ENCODE measurements at regions not wholly inside any gene's neighbourhood (a gene's known extent, or its start where the extent isn't known, plus 50 kb on each side); places are given as distances from the start of the nearest gene placed in this dataset.

GRCh38 chr10:36717118-36717517, 408.3 kb upstream of the ANKRD30A start:
- no peak overlapping the region for H3K4me2 ChIP-seq (replicated peaks; ENCODE audit: low read depth, low read length, poor library complexity, severe bottlenecking)
- no peak overlapping the region for H3K4me3 ChIP-seq (ENCODE audit: control extremely low read depth in 1 of 5, extremely low read depth in 1 of 5, insufficient read depth in 1 of 5, low read depth in 2 of 5, low read length in 4 of 5)
- ChIA-PET CTCF (no interaction called here), POLR2A (no interaction called here)
- no peak overlapping the region for H3K27ac ChIP-seq (ENCODE audit: low read length in 2 of 2)
- H2AFZ ChIP-seq (ENCODE audit: insufficient read depth, low read depth, low read length, poor library complexity, severe bottlenecking) = no peak overlapping the region
- H3K36me3 ChIP-seq (replicated peaks in 1 of 2; ENCODE audit: control extremely low read depth in 1 of 2, control insufficient read depth in 1 of 2, extremely low read depth in 1 of 2, insufficient read depth in 2 of 2, low read length in 1 of 2) = no peaks in the 10 kb centered on the region
- Mint-ChIP-seq H3K4me1 (no peaks in the 10 kb centered on the region), H3K27ac (no peak overlapping the region), H3K4me3 (no peak overlapping the region), H3K9me3 (ENCODE audit: insufficient read depth) (no peaks in the 10 kb centered on the region), H3K27me3 (no peaks in the 10 kb centered on the region)
- WGBS (ENCODE audit: insufficient coverage) = no CpG with 5 or more reads among the region's 2 CpGs
- peaks cover 0 to 4% (median 0%) of the 10 kb centered on the region in 3 donors for H3K9me3 ChIP-seq (ENCODE audit: control extremely low read depth in 1 of 3, control insufficient read depth in 2 of 3, insufficient read depth in 1 of 3, low read length in 2 of 3)
- TF ChIP-seq EZH2 (IDR thresholded peaks at IDR 0.05; ENCODE audit: borderline replicate concordance, insufficient read depth, low read depth, low read length, poor library complexity, severe bottlenecking) (no peak), CTCF (IDR thresholded peaks at IDR 0.05) (no peak)
- no peaks in the 10 kb centered on the region for H3K27me3 ChIP-seq (replicated peaks in 1 of 4; ENCODE audit: control extremely low read depth in 1 of 4, control insufficient read depth in 3 of 4, insufficient read depth in 4 of 4, low read length in 3 of 4)
- no peaks in the 10 kb centered on the region for H3K79me2 ChIP-seq (ENCODE audit: control insufficient read depth, insufficient read depth, low read length)
- DNase-seq (no peak), ATAC-seq (ENCODE audit: low read depth) (no peak)
- no peaks in the 10 kb centered on the region for H4K20me1 ChIP-seq (ENCODE audit: control insufficient read depth, insufficient read depth, low read length, poor library complexity, severe bottlenecking)
- no peak overlapping the region for H3K9ac ChIP-seq (ENCODE audit: low read length)
- intact Hi-C loops (cut with micrococcal nuclease) = no loop called here
- no peaks in the 10 kb centered on the region for H3K4me1 ChIP-seq (ENCODE audit: control insufficient read depth in 2 of 2, insufficient read depth in 2 of 2, low read length in 2 of 2)

GRCh38 chr10:36716291-36716690, 409.1 kb upstream of the ANKRD30A start:
- TF ChIP-seq CTCF (IDR thresholded peaks at IDR 0.05) = no peak
- TF ChIP-seq EZH2 (IDR thresholded peaks at IDR 0.05; ENCODE audit: borderline replicate concordance, insufficient read depth, low read depth, low read length, poor library complexity, severe bottlenecking) = no peak
- Histone ChIP-seq H3K9ac (ENCODE audit: low read length) (no peak overlapping the region), H3K27me3 (replicated peaks in 1 of 4; ENCODE audit: control extremely low read depth in 1 of 4, control insufficient read depth in 3 of 4, insufficient read depth in 4 of 4, low read length in 3 of 4) (no peaks in the 10 kb centered on the region), H3K4me1 (ENCODE audit: control insufficient read depth in 2 of 2, insufficient read depth in 2 of 2, low read length in 2 of 2) (no peaks in the 10 kb centered on the region), H3K79me2 (ENCODE audit: control insufficient read depth, insufficient read depth, low read length) (no peaks in the 10 kb centered on the region), H3K9me3 (ENCODE audit: control extremely low read depth in 1 of 3, control insufficient read depth in 2 of 3, insufficient read depth in 1 of 3, low read length in 2 of 3) (peaks cover 0 to 4% (median 0%) of the 10 kb centered on the region in 3 donors), H3K36me3 (replicated peaks in 1 of 2; ENCODE audit: control extremely low read depth in 1 of 2, control insufficient read depth in 1 of 2, extremely low read depth in 1 of 2, insufficient read depth in 2 of 2, low read length in 1 of 2) (no peaks in the 10 kb centered on the region), H3K4me2 (replicated peaks; ENCODE audit: low read depth, low read length, poor library complexity, severe bottlenecking) (no peak overlapping the region), H3K4me3 (ENCODE audit: control extremely low read depth in 1 of 5, extremely low read depth in 1 of 5, insufficient read depth in 1 of 5, low read depth in 2 of 5, low read length in 4 of 5) (no peak overlapping the region), H2AFZ (ENCODE audit: insufficient read depth, low read depth, low read length, poor library complexity, severe bottlenecking) (no peak overlapping the region), H4K20me1 (ENCODE audit: control insufficient read depth, insufficient read depth, low read length, poor library complexity, severe bottlenecking) (no peaks in the 10 kb centered on the region), H3K27ac (ENCODE audit: low read length in 2 of 2) (no peak overlapping the region)
- ChIA-PET POLR2A (no interaction called here), CTCF (no interaction called here)
- ATAC-seq (ENCODE audit: low read depth) (no peak), DNase-seq (no peak)
- no peak overlapping the region for H3K27ac Mint-ChIP-seq
- no peaks in the 10 kb centered on the region for H3K9me3 Mint-ChIP-seq (ENCODE audit: insufficient read depth)
- WGBS (ENCODE audit: insufficient coverage) = no CpG with 5 or more reads among the region's 2 CpGs
- intact Hi-C loops (cut with micrococcal nuclease) = no loop called here
- no peaks in the 10 kb centered on the region for H3K27me3 Mint-ChIP-seq
- H3K4me1 Mint-ChIP-seq = no peaks in the 10 kb centered on the region
- H3K4me3 Mint-ChIP-seq = no peak overlapping the region

All from B cell (primary cell).